HCT116 (cell line): ENCODE measurements at regions not wholly inside any gene's neighbourhood (a gene's known extent, or its start where the extent isn't known, plus 50 kb on each side); places are given as distances from the start of the nearest gene placed in this dataset.

ENCODE experiments used
- ATAC-seq: fragments of 200-7000 bp; cut with Tn5 transposase; 2 replicates; pipeline ENCODE4 v1.9.1; 2020; ENCODE audit warnings: mild to moderate bottlenecking, moderate library complexity
- BruUV-seq: library from RNA; stranded (reverse); fragments of 400-500 nt; replicated peaks from 2 replicates; lab custom pipeline; 2021; lab: Mats Ljungman, UMichigan
- CTCF ChIA-PET: fragments of 300-600 bp; sonication (Branson Sonifier 250); formaldehyde crosslinking; loops from one replicate; lab custom pipeline; 2021; ENCODE audit warnings: antibody characterized with exemption; lab: Charles Lee
- POLR2A ChIA-PET: fragments of 300-600, 350-600 bp; sonication (Branson Sonifier 250); formaldehyde crosslinking; loops from one replicate; lab custom pipeline; 2021; ENCODE audit warnings: antibody characterized with exemption; lab: Charles Lee
- RAD21 ChIA-PET, 2 experiments: fragments of 300-600 bp; sonication (Branson Sonifier 250); formaldehyde crosslinking; loops; one replicate each; lab custom pipeline; 2023; ENCODE audit warnings: low total read pairs in 2 of 2; ENCODE audit not compliant: uncharacterized antibody in 2 of 2, unreplicated experiment in 2 of 2, low non-redundant PET in 1 of 2; lab: Charles Lee
- DNase-seq: peaks from one replicate; pipeline ENCODE4 v3.0.0-alpha.2; 2010; ENCODE audit warnings: low read depth, low spot score
- H2AFZ ChIP-seq: fragments of 200-600 bp; shearing (Covaris generic), sonication (generic); 2 replicates; pipeline ENCODE4 v1.6.1; 2017; ENCODE audit warnings: low read depth, mixed run types, mixed read lengths, antibody characterized with exemption, low read length; ENCODE audit not compliant: poor library complexity, severe bottlenecking
- H3K27ac ChIP-seq: 2 replicates; pipeline ENCODE4 v1.5.1; 2012; ENCODE audit warnings: low read depth, low read length
- H3K27me3 ChIP-seq: fragments of 200-600 bp; sonication (generic); 2 replicates; pipeline ENCODE4 v1.6.1; 2016; ENCODE audit warnings: mixed run types, low read length, mixed read lengths; ENCODE audit not compliant: insufficient read depth
- H3K36me3 ChIP-seq, 2 experiments: fragments of 200-500 bp in 1 of 2; fragments of 200-600 bp in 1 of 2; sonication (Bioruptor generic) in 1 of 2; sonication (generic) in 1 of 2; 2 replicates each; pipeline versions ENCODE4 v1.5.1 to v1.6.1; 2014 to 2016; ENCODE audit warnings: low read length in 2 of 2, inconsistent platforms in 1 of 2, mixed read lengths in 1 of 2, mixed run types in 1 of 2; ENCODE audit not compliant: insufficient read depth in 2 of 2, control insufficient read depth in 1 of 2
- H3K4me1 ChIP-seq, 2 experiments: fragments of 200-600 bp in 1 of 2; sonication (generic) in 1 of 2; 2 replicates each; pipeline versions ENCODE4 v1.5.1 to v1.6.1; 2012 to 2017; ENCODE audit warnings: low read length in 2 of 2, inconsistent platforms in 1 of 2, mild to moderate bottlenecking in 1 of 2, mixed read lengths in 1 of 2, mixed run types in 1 of 2, moderate library complexity in 1 of 2; ENCODE audit not compliant: insufficient read depth in 2 of 2, control insufficient read depth in 1 of 2
- H3K4me2 ChIP-seq: fragments of 200-600 bp; sonication (generic); 2 replicates; pipeline ENCODE4 v1.6.1; 2017; ENCODE audit warnings: mixed run types, low read length, mixed read lengths
- H3K4me3 ChIP-seq, 2 experiments: fragments of 200-600 bp in 1 of 2; sonication (generic) in 1 of 2; replicated peaks in 1 of 2; 2 replicates each; pipeline ENCODE4 v1.5.1; 2011 to 2016; ENCODE audit warnings: low read length in 2 of 2, control low read depth in 1 of 2, low read depth in 1 of 2, mild to moderate bottlenecking in 1 of 2, mixed read lengths in 1 of 2, mixed run types in 1 of 2
- H3K79me2 ChIP-seq: fragments of 200-600 bp; sonication (generic); 2 replicates; pipeline ENCODE4 v1.6.1; 2017; ENCODE audit warnings: mild to moderate bottlenecking, mixed run types, low read length, moderate library complexity, mixed read lengths; ENCODE audit not compliant: insufficient read depth
- H3K9ac ChIP-seq: fragments of 200-600 bp; sonication (generic); 2 replicates; pipeline ENCODE4 v1.6.1; 2016; ENCODE audit warnings: low read length, mixed read lengths
- H3K9me2 ChIP-seq: fragments of 200-600 bp; sonication (generic), shearing (Covaris generic); 2 replicates; pipeline ENCODE4 v1.6.1; 2017; ENCODE audit warnings: mixed run types, mild to moderate bottlenecking, moderate library complexity; ENCODE audit not compliant: insufficient read depth
- H3K9me3 ChIP-seq, 2 experiments: fragments of 200-500 bp in 1 of 2; fragments of 200-600 bp in 1 of 2; sonication (Bioruptor generic) in 1 of 2; sonication (generic) in 1 of 2; 2 replicates each; pipeline ENCODE4 v1.6.1; 2014 to 2017; ENCODE audit warnings: low read length in 2 of 2, mixed read lengths in 2 of 2, inconsistent platforms in 1 of 2, low read depth in 1 of 2, mild to moderate bottlenecking in 1 of 2, mixed run types in 1 of 2, moderate library complexity in 1 of 2; ENCODE audit not compliant: control insufficient read depth in 1 of 2, insufficient read depth in 1 of 2
- H4K20me1 ChIP-seq: fragments of 200-600 bp; sonication (generic), shearing (Covaris generic); 2 replicates; pipeline ENCODE4 v1.6.1; 2017; ENCODE audit warnings: mixed run types, mild to moderate bottlenecking, moderate library complexity; ENCODE audit not compliant: insufficient read depth
- ATF3 ChIP-seq: IDR thresholded peaks from 2 replicates; pipeline ENCODE4 v1.6.1; 2012
- CTCF ChIP-seq, 3 experiments: fragments of 200-600 bp in 1 of 3; sonication (generic) in 1 of 3; IDR thresholded peaks in 2 of 3; conservative IDR thresholded peaks in 1 of 3; 2 replicates each; pipeline ENCODE4 v1.5.1; 2012 to 2017; ENCODE audit warnings: low read depth in 2 of 3, low read length in 2 of 3, antibody characterized with exemption in 1 of 3, borderline replicate concordance in 1 of 3, control low read depth in 1 of 3, mild to moderate bottlenecking in 1 of 3, mixed read lengths in 1 of 3, mixed run types in 1 of 3, moderate library complexity in 1 of 3; ENCODE audit not compliant: insufficient read depth in 1 of 3
- ELF1 ChIP-seq: IDR thresholded peaks from 2 replicates; pipeline ENCODE4 v1.6.1; 2012; ENCODE audit warnings: low read depth, borderline replicate concordance
- EZH2 ChIP-seq: fragments of 200-600 bp; sonication (generic); IDR thresholded peaks from 2 replicates; pipeline ENCODE4 v1.6.1; 2017; ENCODE audit warnings: antibody characterized with exemption, mixed run types
- FOSL1 ChIP-seq: IDR thresholded peaks from 2 replicates; pipeline ENCODE4 v1.6.1; 2012; ENCODE audit warnings: low read depth
- JUND ChIP-seq: IDR thresholded peaks from 2 replicates; pipeline ENCODE4 v1.6.1; 2012
- MAX ChIP-seq: IDR thresholded peaks from 2 replicates; pipeline ENCODE4 v1.6.1; 2012
- POLR2A ChIP-seq: IDR thresholded peaks from 2 replicates; pipeline ENCODE4 v1.7.0; 2011; ENCODE audit warnings: borderline replicate concordance; ENCODE audit not compliant: insufficient read depth, insufficient read length; ENCODE audit errors: extremely low read depth
- POLR2AphosphoS5 ChIP-seq: IDR thresholded peaks from 2 replicates; pipeline ENCODE4 v1.6.1; 2011; ENCODE audit warnings: mild to moderate bottlenecking, low read depth, low read length, moderate library complexity
- RAD21 ChIP-seq: IDR thresholded peaks from 2 replicates; pipeline ENCODE4 v1.6.1; 2012; ENCODE audit warnings: low read depth, mild to moderate bottlenecking
- SIN3A ChIP-seq: IDR thresholded peaks from 2 replicates; pipeline ENCODE4 v1.6.1; 2012; ENCODE audit warnings: low read depth
- SRF ChIP-seq: IDR thresholded peaks from 2 replicates; pipeline ENCODE4 v1.6.1; 2012; ENCODE audit warnings: low read depth
- YY1 ChIP-seq: IDR thresholded peaks from 2 replicates; pipeline ENCODE4 v1.6.1; 2011; ENCODE audit warnings: low read length, low read depth, moderate library complexity, mild to moderate bottlenecking; ENCODE audit not compliant: insufficient replicate concordance; ENCODE audit errors: extremely low read depth
- ZFX ChIP-seq: fragments of 450-650 bp; IDR thresholded peaks from 2 replicates; pipeline ENCODE4 v1.6.1; 2017
- ZNF274 ChIP-seq: fragments of 200-500 bp; sonication (Bioruptor generic); IDR thresholded peaks from 2 replicates; pipeline ENCODE4 v1.6.1; 2014; ENCODE audit warnings: mild to moderate bottlenecking, low read depth, low read length, inconsistent platforms
- intact Hi-C: fragments of 100-400 bp; cut with micrococcal nuclease; formaldehyde crosslinking; loops from 2 replicates; pipeline ENCODE4 v1.10.0; 2022

GRCh38 chr14:80346395-80346794, 135.1 kb upstream of the DIO2 start:
- Histone ChIP-seq H3K27me3 (no peaks in the 10 kb centered on the region; the same call in 1 of the 2 replicates), H3K4me3 (no peak overlapping the region), H3K27ac (no peak overlapping the region), H3K9me3 (no peaks in the 10 kb centered on the region), H3K79me2 (no peaks in the 10 kb centered on the region), H3K9ac (no peak overlapping the region), H2AFZ (no peak overlapping the region), H3K4me2 (no peak overlapping the region), H3K36me3 (no peaks in the 10 kb centered on the region), H3K9me2 (no peaks in the 10 kb centered on the region), H4K20me1 (no peaks in the 10 kb centered on the region), H3K4me1 (no peaks in the 10 kb centered on the region)
- TF ChIP-seq FOSL1: no peak
- TF ChIP-seq RAD21: no peak
- TF ChIP-seq EZH2: no peak
- no peak for TF ChIP-seq CTCF (IDR thresholded peaks at IDR 0.05 in 2 of 3, conservative IDR thresholded peaks at IDR 0.05 in 1 of 3; ENCODE audit: borderline replicate concordance in 1 of 3, insufficient read depth in 1 of 3, low read depth in 2 of 3, low read length in 2 of 3)
- TF ChIP-seq ELF1: no peak
- no peak for TF ChIP-seq POLR2AphosphoS5
- TF ChIP-seq MAX: no peak
- no peak for TF ChIP-seq POLR2A
- TF ChIP-seq SRF: no peak
- no peak for TF ChIP-seq ZFX
- TF ChIP-seq JUND: no peak
- no peak for TF ChIP-seq ZNF274
- TF ChIP-seq YY1: no peak
- no peak for TF ChIP-seq SIN3A
- TF ChIP-seq ATF3: no peak
- ChIA-PET POLR2A (no interaction called here), CTCF (no interaction called here), RAD21 (no interaction called here)
- DNase-seq (no peak), ATAC-seq (no peak)
- intact Hi-C loops: no loop called here
- BruUV-seq: no TSS peak
